ENCODE measurements at regions not wholly inside any gene's neighbourhood (a gene's known extent, or its start where the extent isn't known, plus 50 kb on each side); places are given as distances from the start of the nearest gene placed in this dataset.
A peak's percentile ranks its signal among the peaks of the same experiment; 100 is the strongest.

GRCh38 chr3:177379045-177379444 is 181.8 kb upstream of the TBL1XR1 start:
- Mint-ChIP-seq H3K4me1 (ENCODE audit: low read depth, unreplicated experiment) (peaks cover 12% of the 10 kb centered on the region), H3K27me3 (ENCODE audit: insufficient read depth, unreplicated experiment) (no peaks in the 10 kb centered on the region), H3K27ac (ENCODE audit: unreplicated experiment) (no peak overlapping the region), H3K4me3 (ENCODE audit: unreplicated experiment) (no peak overlapping the region), H3K9me3 (ENCODE audit: unreplicated experiment) (no peaks in the 10 kb centered on the region), H3K36me3 (ENCODE audit: insufficient read depth, unreplicated experiment) (no peaks in the 10 kb centered on the region)
- BruUV-seq (replicated peaks): no TSS peak
- CTCF ChIA-PET: interaction anchor here (0.6 kb wide), 1 partner anchor 300 kb away, joined by 3 read pairs; no protein-coding TSS in a partner anchor
- no peak overlapping the region for H3K4me3 ChIP-seq (ENCODE audit: low read depth, low read length)
- intact Hi-C loops (cut with micrococcal nuclease; ENCODE audit: unreplicated experiment): loop anchor here (1.0 kb wide), 1 partner anchor 329 kb away; no protein-coding TSS in a partner anchor
- no peaks in the 10 kb centered on the region for H3K36me3 ChIP-seq (ENCODE audit: control insufficient read depth, insufficient read depth, low read length)
- TF ChIP-seq CTCF (IDR thresholded peaks at IDR 0.05; ENCODE audit: insufficient read depth in 1 of 2, low read depth in 1 of 2, low read length in 1 of 2, severe bottlenecking in 1 of 2, unreplicated experiment in 1 of 2): peak; percentile 14 to 31
- no peaks in the 10 kb centered on the region for H3K4me1 ChIP-seq
- peaks cover 4% of the 10 kb centered on the region; the same call in 1 of the 2 replicates for H3K9me3 ChIP-seq
- POLR2A ChIA-PET: no interaction called here
- no peak for DNase-seq
- H3K27me3 ChIP-seq (replicated peaks; ENCODE audit: control insufficient read depth, insufficient read depth, low read length): no peaks in the 10 kb centered on the region

- intact Hi-C loops (cut with micrococcal nuclease; ENCODE audit: unreplicated experiment): no loop called here
- H3K27ac Mint-ChIP-seq (ENCODE audit: unreplicated experiment): no peak overlapping the region
- no peaks in the 10 kb centered on the region for H3K9me3 Mint-ChIP-seq (ENCODE audit: unreplicated experiment)
- H3K4me1 Mint-ChIP-seq (ENCODE audit: low read depth, unreplicated experiment): peaks cover 12% of the 10 kb centered on the region
- no peaks in the 10 kb centered on the region for H3K36me3 Mint-ChIP-seq (ENCODE audit: insufficient read depth, unreplicated experiment)
- Histone ChIP-seq H3K27me3 (replicated peaks; ENCODE audit: control insufficient read depth, insufficient read depth, low read length) (no peaks in the 10 kb centered on the region), H3K4me3 (ENCODE audit: low read depth, low read length) (no peak overlapping the region), H3K36me3 (ENCODE audit: control insufficient read depth, insufficient read depth, low read length) (no peaks in the 10 kb centered on the region), H3K9me3 (peaks cover 4% of the 10 kb centered on the region; the same call in 1 of the 2 replicates), H3K4me1 (no peaks in the 10 kb centered on the region)
- no peaks in the 10 kb centered on the region for H3K27me3 Mint-ChIP-seq (ENCODE audit: insufficient read depth, unreplicated experiment)
- no peak for TF ChIP-seq CTCF (IDR thresholded peaks at IDR 0.05; ENCODE audit: insufficient read depth in 1 of 2, low read depth in 1 of 2, low read length in 1 of 2, severe bottlenecking in 1 of 2, unreplicated experiment in 1 of 2)
- no peak overlapping the region for H3K4me3 Mint-ChIP-seq (ENCODE audit: unreplicated experiment)
- DNase-seq: no peak
- ChIA-PET CTCF (no interaction called here), POLR2A (no interaction called here)
- no TSS peak for BruUV-seq (replicated peaks)
Observed at GRCh38 chr3:177381070-177381469, 183.8 kb upstream of the TBL1XR1 start.

GRCh38 chr3:177382944-177383343 is 185.7 kb upstream of the TBL1XR1 start:
- H3K27ac Mint-ChIP-seq (ENCODE audit: unreplicated experiment): no peak overlapping the region

More at GRCh38 chr3:177382944-177383343, 185.7 kb upstream of the TBL1XR1 start:
- H3K27me3 ChIP-seq (replicated peaks; ENCODE audit: control insufficient read depth, insufficient read depth, low read length): no peaks in the 10 kb centered on the region
- ChIA-PET CTCF (no interaction called here), POLR2A (no interaction called here)
- BruUV-seq (replicated peaks): no TSS peak
- H3K36me3 ChIP-seq (ENCODE audit: control insufficient read depth, insufficient read depth, low read length): no peaks in the 10 kb centered on the region
- no peaks in the 10 kb centered on the region for H3K4me1 ChIP-seq
- peaks cover 5% of the 10 kb centered on the region for H3K4me1 Mint-ChIP-seq (ENCODE audit: low read depth, unreplicated experiment)
- no peaks in the 10 kb centered on the region for H3K9me3 Mint-ChIP-seq (ENCODE audit: unreplicated experiment)
- H3K4me3 Mint-ChIP-seq (ENCODE audit: unreplicated experiment): no peak overlapping the region
- intact Hi-C loops (cut with micrococcal nuclease; ENCODE audit: unreplicated experiment): no loop called here
- DNase-seq: no peak
- H3K4me3 ChIP-seq (ENCODE audit: low read depth, low read length): no peak overlapping the region
- no peaks in the 10 kb centered on the region for H3K36me3 Mint-ChIP-seq (ENCODE audit: insufficient read depth, unreplicated experiment)
- peaks cover 4% of the 10 kb centered on the region; the same call in 1 of the 2 replicates for H3K9me3 ChIP-seq
- no peak for TF ChIP-seq CTCF (IDR thresholded peaks at IDR 0.05; ENCODE audit: insufficient read depth in 1 of 2, low read depth in 1 of 2, low read length in 1 of 2, severe bottlenecking in 1 of 2, unreplicated experiment in 1 of 2)
- no peaks in the 10 kb centered on the region for H3K27me3 Mint-ChIP-seq (ENCODE audit: insufficient read depth, unreplicated experiment)

Data from Caco-2 (cell line).